ENCODE measurements at regions not wholly inside any gene's neighbourhood (a gene's known extent, or its start where the extent isn't known, plus 50 kb on each side); places are given as distances from the start of the nearest gene placed in this dataset.

- DNase-seq = no peak
- H3K27me3 Mint-ChIP-seq (ENCODE audit: insufficient read depth) = peaks cover 55% of the 10 kb centered on the region
- no peak overlapping the region for H3K4me3 Mint-ChIP-seq
- TF ChIP-seq CTCF (IDR thresholded peaks at IDR 0.05) = no peak
- H3K36me3 Mint-ChIP-seq (ENCODE audit: low read depth) = peaks cover 4% of the 10 kb centered on the region; the same call in 1 of the 2 replicates
- H3K4me1 Mint-ChIP-seq (ENCODE audit: low read depth) = peaks cover 12% of the 10 kb centered on the region; the same call in 1 of the 2 replicates
- no peak overlapping the region for H3K27ac Mint-ChIP-seq
- no peaks in the 10 kb centered on the region for H3K9me3 Mint-ChIP-seq
These were observed 147.3 kb downstream of the TRIM27 start for GRCh38 chr6:28776269-28777146.

GRCh38 chr6:28777147-28777461, 146.7 kb downstream of the TRIM27 start:
- H3K27me3 Mint-ChIP-seq (ENCODE audit: insufficient read depth) = peaks cover 52% of the 10 kb centered on the region
- no peaks in the 10 kb centered on the region for H3K9me3 Mint-ChIP-seq
- no peak for TF ChIP-seq CTCF (IDR thresholded peaks at IDR 0.05)
- no peak overlapping the region for H3K4me3 Mint-ChIP-seq
- H3K4me1 Mint-ChIP-seq (ENCODE audit: low read depth) = peaks cover 14% of the 10 kb centered on the region
- peaks cover 4% of the 10 kb centered on the region; the same call in 1 of the 2 replicates for H3K36me3 Mint-ChIP-seq (ENCODE audit: low read depth)
- no peak overlapping the region for H3K27ac Mint-ChIP-seq
- DNase-seq = no peak

- Mint-ChIP-seq H3K36me3 (ENCODE audit: low read depth) (no peaks in the 10 kb centered on the region), H3K27me3 (ENCODE audit: insufficient read depth) (peaks cover 41% of the 10 kb centered on the region), H3K9me3 (no peaks in the 10 kb centered on the region), H3K4me3 (peak overlapping the region; percentile 77), H3K4me1 (ENCODE audit: low read depth) (peaks cover 21% of the 10 kb centered on the region), H3K27ac (no peak overlapping the region)
- no peak for TF ChIP-seq CTCF (IDR thresholded peaks at IDR 0.05)
- DNase-seq = no peak
These were observed 141.6 kb downstream of the TRIM27 start for GRCh38 chr6:28782113-28782673.

- H3K9me3 Mint-ChIP-seq = no peaks in the 10 kb centered on the region
- H3K27ac Mint-ChIP-seq = no peak overlapping the region
- DNase-seq = no peak
- peaks cover 40% of the 10 kb centered on the region for H3K27me3 Mint-ChIP-seq (ENCODE audit: insufficient read depth)
- no peak overlapping the region for H3K4me3 Mint-ChIP-seq
- TF ChIP-seq CTCF (IDR thresholded peaks at IDR 0.05) = no peak
- H3K36me3 Mint-ChIP-seq (ENCODE audit: low read depth) = no peaks in the 10 kb centered on the region
- peaks cover 41% of the 10 kb centered on the region for H3K4me1 Mint-ChIP-seq (ENCODE audit: low read depth)
These were observed 137.7 kb downstream of the TRIM27 start for GRCh38 chr6:28785962-28786679.

- TF ChIP-seq CTCF (IDR thresholded peaks at IDR 0.05) = no peak
- Mint-ChIP-seq H3K27ac (peak overlapping the region; percentile 30), H3K4me3 (peak overlapping the region; percentile 93), H3K4me1 (ENCODE audit: low read depth) (peaks cover 30% of the 10 kb centered on the region), H3K36me3 (ENCODE audit: low read depth) (no peaks in the 10 kb centered on the region), H3K27me3 (ENCODE audit: insufficient read depth) (peaks cover 30% of the 10 kb centered on the region), H3K9me3 (no peaks in the 10 kb centered on the region)
- DNase-seq = peak; percentile 75
These were observed 134.2 kb downstream of the TRIM27 start for GRCh38 chr6:28789553-28790083.
